ENCODE measurements at regions not wholly inside any gene's neighbourhood (a gene's known extent, or its start where the extent isn't known, plus 50 kb on each side); places are given as distances from the start of the nearest gene placed in this dataset.

DNA sequence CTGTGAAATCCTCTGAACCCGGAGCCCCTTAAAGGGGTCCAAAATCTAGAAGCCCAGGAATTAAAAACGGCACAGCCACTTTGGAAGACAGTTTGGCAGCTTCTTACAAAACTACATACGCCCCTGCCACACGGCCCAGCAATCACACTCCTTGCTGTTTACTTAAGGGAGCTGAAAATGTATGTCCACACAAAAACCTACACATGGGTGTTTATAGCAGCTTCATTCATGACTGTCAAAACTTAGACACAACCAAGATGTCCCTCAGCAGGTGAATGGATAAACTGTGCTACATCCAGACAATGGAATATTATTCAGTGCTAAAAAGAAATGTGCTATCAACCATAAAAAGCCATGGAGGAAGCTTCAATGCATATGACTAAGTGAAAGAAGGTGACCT is 162.5 kb downstream of the NUP210 start:
- Histone ChIP-seq H3K27me3 (ENCODE audit: control insufficient read depth in 1 of 2, insufficient read depth in 1 of 2, low read length in 2 of 2) (peaks cover 11 to 73% of the 10 kb centered on the region in 2 experiments), H2AFZ (ENCODE audit: low read depth, low read length) (no peak overlapping the region), H2AK5ac (ENCODE audit: low read length, severe bottlenecking) (no peak overlapping the region), H3K27ac (ENCODE audit: low read length, poor library complexity, severe bottlenecking) (no peak overlapping the region), H2BK120ac (ENCODE audit: low read depth, low read length) (no peak overlapping the region), H3K4me3 (ENCODE audit: insufficient read depth in 1 of 2, low read depth in 1 of 2, low read length in 2 of 2) (no peak overlapping the region), H2BK15ac (ENCODE audit: low read depth, poor library complexity, severe bottlenecking) (no peak overlapping the region), H2BK12ac (ENCODE audit: low read length in 2 of 2) (no peak overlapping the region), H3K14ac (ENCODE audit: low read length in 2 of 2) (no peak overlapping the region), H4K91ac (ENCODE audit: low read length) (no peak overlapping the region), H4K8ac (ENCODE audit: low read length) (no peak overlapping the region), H3K79me1 (replicated peaks; ENCODE audit: low read length, poor library complexity, severe bottlenecking) (no peaks in the 10 kb centered on the region), H3K36me3 (ENCODE audit: control insufficient read depth in 1 of 2, insufficient read depth in 2 of 2, low read depth in 1 of 2, low read length in 2 of 2) (no peaks in the 10 kb centered on the region), H3K18ac (ENCODE audit: low read depth in 1 of 2, low read length in 2 of 2) (no peak overlapping the region), H3K23ac (ENCODE audit: low read length in 2 of 2) (no peak overlapping the region), H3K4me1 (ENCODE audit: control insufficient read depth, insufficient read depth, low read depth, low read length) (peaks cover 2% of the 10 kb centered on the region), H3K4ac (ENCODE audit: low read depth in 1 of 2, low read length in 2 of 2) (no peak overlapping the region), H3K9me3 (ENCODE audit: control insufficient read depth, low read length) (no peaks in the 10 kb centered on the region), H3K4me2 (ENCODE audit: low read length, poor library complexity, severe bottlenecking) (no peak overlapping the region), H2BK5ac (ENCODE audit: low read depth, low read length, poor library complexity, severe bottlenecking) (no peak overlapping the region), H3K9ac (ENCODE audit: low read length) (no peak overlapping the region)
- no peak for DNase-seq
- WGBS = 74% methylated on average over 4 of the region's 4 CpGs

DNA sequence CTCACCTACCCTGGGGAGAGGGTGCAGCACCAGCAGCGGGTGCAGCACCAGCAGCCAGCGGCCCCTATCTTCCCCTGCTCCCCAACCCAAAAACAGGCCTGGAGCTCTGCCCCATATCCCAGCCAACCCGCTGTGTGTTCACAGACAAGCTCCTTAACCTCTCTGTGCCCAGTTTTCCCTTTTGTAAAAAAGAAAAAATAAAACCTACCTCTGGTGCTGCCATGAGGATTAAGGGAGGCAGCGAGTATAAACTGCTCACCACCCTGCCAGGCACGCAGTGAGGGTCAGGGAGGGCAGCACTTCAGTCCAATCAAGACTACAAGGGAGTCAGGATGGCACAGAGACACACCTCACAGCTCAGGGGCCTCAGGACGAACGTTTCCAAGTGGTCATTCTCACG is 163.3 kb downstream of the NUP210 start:
- H2AFZ ChIP-seq (ENCODE audit: low read depth, low read length) = no peak overlapping the region
- H3K9ac ChIP-seq (ENCODE audit: low read length) = no peak overlapping the region
- DNase-seq = no peak
- no peak overlapping the region for H2AK5ac ChIP-seq (ENCODE audit: low read length, severe bottlenecking)
- no peak overlapping the region for H4K8ac ChIP-seq (ENCODE audit: low read length)
- H3K27ac ChIP-seq (ENCODE audit: low read length, poor library complexity, severe bottlenecking) = no peak overlapping the region
- no peak overlapping the region for H4K91ac ChIP-seq (ENCODE audit: low read length)
- no peaks in the 10 kb centered on the region for H3K9me3 ChIP-seq (ENCODE audit: control insufficient read depth, low read length)
- H3K4me2 ChIP-seq (ENCODE audit: low read length, poor library complexity, severe bottlenecking) = no peak overlapping the region
- H3K36me3 ChIP-seq (ENCODE audit: control insufficient read depth in 1 of 2, insufficient read depth in 2 of 2, low read depth in 1 of 2, low read length in 2 of 2) = no peaks in the 10 kb centered on the region
- H3K14ac ChIP-seq (ENCODE audit: low read length in 2 of 2) = no peak overlapping the region
- no peak overlapping the region for H3K4me3 ChIP-seq (ENCODE audit: insufficient read depth in 1 of 2, low read depth in 1 of 2, low read length in 2 of 2)
- 69% methylated on average over 8 of the region's 8 CpGs for WGBS
- peaks cover under 1% of the 10 kb centered on the region for H3K4me1 ChIP-seq (ENCODE audit: control insufficient read depth, insufficient read depth, low read depth, low read length)
- H2BK15ac ChIP-seq (ENCODE audit: low read depth, poor library complexity, severe bottlenecking) = no peak overlapping the region
- H2BK12ac ChIP-seq (ENCODE audit: low read length in 2 of 2) = no peak overlapping the region
- no peak overlapping the region for H2BK120ac ChIP-seq (ENCODE audit: low read depth, low read length)
- no peaks in the 10 kb centered on the region for H3K79me1 ChIP-seq (replicated peaks; ENCODE audit: low read length, poor library complexity, severe bottlenecking)
- peaks cover 11 to 69% of the 10 kb centered on the region in 2 experiments for H3K27me3 ChIP-seq (ENCODE audit: control insufficient read depth in 1 of 2, insufficient read depth in 1 of 2, low read length in 2 of 2)
- H3K4ac ChIP-seq (ENCODE audit: low read depth in 1 of 2, low read length in 2 of 2) = no peak overlapping the region
- H3K23ac ChIP-seq (ENCODE audit: low read length in 2 of 2) = no peak overlapping the region
- no peak overlapping the region for H2BK5ac ChIP-seq (ENCODE audit: low read depth, low read length, poor library complexity, severe bottlenecking)
- H3K18ac ChIP-seq (ENCODE audit: low read depth in 1 of 2, low read length in 2 of 2) = no peak overlapping the region

DNA sequence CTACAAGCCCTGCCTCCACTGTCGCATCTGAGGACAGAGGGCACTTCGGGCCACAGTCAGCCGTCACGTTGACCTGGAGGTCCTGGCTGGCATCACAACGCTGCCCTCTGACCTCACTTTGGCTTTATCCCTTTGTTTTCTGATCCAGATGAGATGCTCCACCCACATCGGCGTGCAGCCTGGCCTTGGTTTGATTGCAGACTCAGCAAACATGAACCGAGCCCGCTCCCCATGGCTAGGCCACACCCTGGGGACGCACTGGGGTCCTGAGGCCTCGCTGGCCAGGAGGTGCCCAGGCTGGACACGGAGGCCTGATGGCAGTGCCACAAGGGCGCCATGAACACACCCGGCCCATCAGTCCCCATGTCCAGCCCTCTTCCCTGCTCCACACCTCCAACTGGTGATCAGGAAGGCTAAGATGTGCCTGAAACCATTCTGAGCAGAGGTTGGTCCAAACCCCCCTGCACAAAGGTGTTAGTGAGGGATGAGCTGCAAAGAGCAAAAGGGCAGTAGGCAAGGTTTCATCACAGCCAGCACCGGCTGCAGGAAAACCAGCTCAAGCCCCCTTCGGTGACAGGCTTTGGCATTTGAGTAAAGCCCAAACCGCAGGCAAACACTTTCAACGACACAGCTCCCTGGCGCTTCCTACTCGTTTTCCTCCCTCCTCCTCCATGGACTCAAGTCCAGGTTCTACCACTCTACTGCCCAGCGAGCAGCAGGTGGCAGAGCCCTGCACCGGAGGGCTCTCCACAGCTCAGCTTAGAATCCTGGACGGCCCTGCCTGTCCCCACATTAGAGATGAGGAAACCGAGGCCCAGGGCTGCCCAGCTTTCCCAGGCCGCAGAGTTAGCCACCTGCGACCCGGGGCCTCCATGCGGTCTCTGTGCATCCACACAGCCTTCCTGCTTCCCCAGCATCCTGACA is 165.8 kb downstream of the NUP210 start:
- 77% methylated on average over 28 of the region's 28 CpGs for WGBS
- Histone ChIP-seq H3K4me2 (ENCODE audit: low read length, poor library complexity, severe bottlenecking) (no peak overlapping the region), H3K79me1 (replicated peaks; ENCODE audit: low read length, poor library complexity, severe bottlenecking) (no peaks in the 10 kb centered on the region), H3K14ac (ENCODE audit: low read length in 2 of 2) (peak overlapping the region in 1 of 2 experiments; percentile 6), H3K27ac (ENCODE audit: low read length, poor library complexity, severe bottlenecking) (no peak overlapping the region), H2BK120ac (ENCODE audit: low read depth, low read length) (no peak overlapping the region), H3K23ac (ENCODE audit: low read length in 2 of 2) (no peak overlapping the region), H3K4ac (ENCODE audit: low read depth in 1 of 2, low read length in 2 of 2) (no peak overlapping the region), H2AFZ (ENCODE audit: low read depth, low read length) (no peak overlapping the region), H3K9me3 (ENCODE audit: control insufficient read depth, low read length) (no peaks in the 10 kb centered on the region), H2BK5ac (ENCODE audit: low read depth, low read length, poor library complexity, severe bottlenecking) (no peak overlapping the region), H3K27me3 (ENCODE audit: control insufficient read depth in 1 of 2, insufficient read depth in 1 of 2, low read length in 2 of 2) (peaks cover 11 to 60% of the 10 kb centered on the region in 2 experiments), H3K18ac (ENCODE audit: low read depth in 1 of 2, low read length in 2 of 2) (no peak overlapping the region), H2BK12ac (ENCODE audit: low read length in 2 of 2) (no peak overlapping the region), H3K9ac (ENCODE audit: low read length) (no peak overlapping the region), H3K4me1 (ENCODE audit: control insufficient read depth, insufficient read depth, low read depth, low read length) (no peaks in the 10 kb centered on the region), H2AK5ac (ENCODE audit: low read length, severe bottlenecking) (no peak overlapping the region), H4K91ac (ENCODE audit: low read length) (peak overlapping the region; percentile 39), H3K4me3 (ENCODE audit: insufficient read depth in 1 of 2, low read depth in 1 of 2, low read length in 2 of 2) (no peak overlapping the region), H4K8ac (ENCODE audit: low read length) (no peak overlapping the region), H3K36me3 (ENCODE audit: control insufficient read depth in 1 of 2, insufficient read depth in 2 of 2, low read depth in 1 of 2, low read length in 2 of 2) (no peaks in the 10 kb centered on the region), H2BK15ac (ENCODE audit: low read depth, poor library complexity, severe bottlenecking) (no peak overlapping the region)
- DNase-seq = no peak

- no peaks in the 10 kb centered on the region for H3K79me1 ChIP-seq (replicated peaks; ENCODE audit: low read length, poor library complexity, severe bottlenecking)
- no peak overlapping the region for H2BK12ac ChIP-seq (ENCODE audit: low read length in 2 of 2)
- DNase-seq = no peak
- no peak overlapping the region for H2AK5ac ChIP-seq (ENCODE audit: low read length, severe bottlenecking)
- H3K9me3 ChIP-seq (ENCODE audit: control insufficient read depth, low read length) = no peaks in the 10 kb centered on the region
- no peak overlapping the region for H3K27ac ChIP-seq (ENCODE audit: low read length, poor library complexity, severe bottlenecking)
- H3K9ac ChIP-seq (ENCODE audit: low read length) = no peak overlapping the region
- no peak overlapping the region for H3K23ac ChIP-seq (ENCODE audit: low read length in 2 of 2)
- no peak overlapping the region for H2BK5ac ChIP-seq (ENCODE audit: low read depth, low read length, poor library complexity, severe bottlenecking)
- peak overlapping the region; percentile 39 for H4K91ac ChIP-seq (ENCODE audit: low read length)
- no peaks in the 10 kb centered on the region for H3K4me1 ChIP-seq (ENCODE audit: control insufficient read depth, insufficient read depth, low read depth, low read length)
- H4K8ac ChIP-seq (ENCODE audit: low read length) = no peak overlapping the region
- no peak overlapping the region for H3K4ac ChIP-seq (ENCODE audit: low read depth in 1 of 2, low read length in 2 of 2)
- H3K4me2 ChIP-seq (ENCODE audit: low read length, poor library complexity, severe bottlenecking) = no peak overlapping the region
- H3K27me3 ChIP-seq (ENCODE audit: control insufficient read depth in 1 of 2, insufficient read depth in 1 of 2, low read length in 2 of 2) = peaks cover 10 to 61% of the 10 kb centered on the region in 2 experiments
- 90% methylated on average over 13 of the region's 16 CpGs for WGBS
- no peak overlapping the region for H2BK15ac ChIP-seq (ENCODE audit: low read depth, poor library complexity, severe bottlenecking)
- no peak overlapping the region for H3K18ac ChIP-seq (ENCODE audit: low read depth in 1 of 2, low read length in 2 of 2)
- H3K4me3 ChIP-seq (ENCODE audit: insufficient read depth in 1 of 2, low read depth in 1 of 2, low read length in 2 of 2) = no peak overlapping the region
- H2BK120ac ChIP-seq (ENCODE audit: low read depth, low read length) = no peak overlapping the region
- H3K36me3 ChIP-seq (ENCODE audit: control insufficient read depth in 1 of 2, insufficient read depth in 2 of 2, low read depth in 1 of 2, low read length in 2 of 2) = no peaks in the 10 kb centered on the region
- no peak overlapping the region for H2AFZ ChIP-seq (ENCODE audit: low read depth, low read length)
- no peak overlapping the region for H3K14ac ChIP-seq (ENCODE audit: low read length in 2 of 2)
Observed at GRCh38 chr3:13253208-13253937, 166.7 kb downstream of the NUP210 start.

Measured in mesenchymal stem cell (in vitro differentiated cells and primary cell).